H1 (cell line): ENCODE measurements at regions not wholly inside any gene's neighbourhood (a gene's known extent, or its start where the extent isn't known, plus 50 kb on each side); places are given as distances from the start of the nearest gene placed in this dataset.

Experiments used
- CTCF ChIA-PET: fragments of 300-600 bp; sonication (Branson Sonifier 250); formaldehyde crosslinking; loops from one replicate; lab custom pipeline; 2021; ENCODE audit not compliant: partially characterized antibody; lab: Charles Lee
- POLR2A ChIA-PET: fragments of 300-600 bp; sonication (Branson Sonifier 250); formaldehyde crosslinking; loops from one replicate; lab custom pipeline; 2021; ENCODE audit warnings: inconsistent platforms; ENCODE audit not compliant: partially characterized antibody; lab: Charles Lee
- DNase-seq, 2 experiments: peaks; one replicate each; pipeline versions ENCODE4 v3.0.0 to v3.0.0-alpha.2; 2010 to 2022; ENCODE audit warnings: low spot score in 2 of 2, low read depth in 1 of 2, mixed read lengths in 1 of 2
- FAIRE-seq: peaks from 2 replicates; lab custom pipeline; 2011; peaks lifted over from hg19 to GRCh38; lab: Jason Lieb, UNC
- H2AFZ ChIP-seq: 2 replicates; pipeline ENCODE4 v1.8.1; 2012; ENCODE audit warnings: low read length, inconsistent platforms
- H2AK5ac ChIP-seq: 2 replicates; pipeline ENCODE4 v1.6.1; 2013; ENCODE audit warnings: low read depth, low read length
- H2BK120ac ChIP-seq: replicated peaks from 2 replicates; pipeline ENCODE3; 2013; ENCODE audit warnings: low read depth, low read length, inconsistent platforms
- H2BK12ac ChIP-seq: 2 replicates; pipeline ENCODE4 v1.6.1; 2013; ENCODE audit warnings: low read depth, low read length
- H2BK15ac ChIP-seq: 2 replicates; pipeline ENCODE4 v1.6.1; 2013; ENCODE audit warnings: low read length
- H2BK20ac ChIP-seq: 2 replicates; pipeline ENCODE4 v1.6.1; 2013; ENCODE audit warnings: low read length
- H2BK5ac ChIP-seq: 2 replicates; pipeline ENCODE4 v1.6.1; 2013; ENCODE audit warnings: low read depth, low read length
- H3K14ac ChIP-seq: 2 replicates; pipeline ENCODE4 v1.6.1; 2013; ENCODE audit warnings: inconsistent platforms; ENCODE audit not compliant: insufficient read length
- H3K18ac ChIP-seq: 2 replicates; pipeline ENCODE4 v1.6.1; 2013; ENCODE audit warnings: low read length; ENCODE audit errors: extremely low read depth
- H3K23ac ChIP-seq: 2 replicates; pipeline ENCODE4 v1.6.1; 2013; ENCODE audit warnings: inconsistent platforms; ENCODE audit not compliant: insufficient read length
- H3K23me2 ChIP-seq: 2 replicates; pipeline ENCODE4 v1.6.1; 2013; ENCODE audit warnings: low read depth, low read length
- H3K27ac ChIP-seq: 2 replicates; pipeline ENCODE4 v1.6.1; 2011; ENCODE audit warnings: low read depth, low read length, inconsistent platforms
- H3K27me3 ChIP-seq, 4 experiments: replicated peaks in 1 of 4; 1 replicate in 1 of 4; 2 replicates in 3 of 4; pipeline versions ENCODE4 v1.6.1 to v1.8.1; 2011 to 2013; ENCODE audit warnings: low read length in 3 of 4, mild to moderate bottlenecking in 3 of 4, inconsistent platforms in 2 of 4, mixed read lengths in 2 of 4, moderate library complexity in 1 of 4; ENCODE audit not compliant: control insufficient read depth in 3 of 4, insufficient read depth in 3 of 4; ENCODE audit errors: extremely low read depth in 1 of 4
- H3K36me3 ChIP-seq, 4 experiments: 2 replicates each; pipeline versions ENCODE4 v1.6.1 to v1.8.1; 2011 to 2013; ENCODE audit warnings: mild to moderate bottlenecking in 4 of 4, low read length in 3 of 4, moderate library complexity in 2 of 4, control low read depth in 1 of 4, inconsistent platforms in 1 of 4; ENCODE audit not compliant: insufficient read depth in 4 of 4, control insufficient read depth in 2 of 4
- H3K4ac ChIP-seq: replicated peaks from 2 replicates; pipeline ENCODE3; 2013; ENCODE audit warnings: low read length, low read depth, mixed read lengths, inconsistent platforms; ENCODE audit not compliant: insufficient read length
- H3K4me1 ChIP-seq, 4 experiments: replicated peaks in 1 of 4; 1 replicate in 1 of 4; 2 replicates in 3 of 4; pipeline versions ENCODE4 v1.6.1 to v1.8.1; 2011 to 2013; ENCODE audit warnings: low read length in 3 of 4, inconsistent platforms in 2 of 4, mixed read lengths in 1 of 4; ENCODE audit not compliant: insufficient read depth in 4 of 4, control insufficient read depth in 3 of 4
- H3K4me2 ChIP-seq, 2 experiments: 2 replicates each; pipeline versions ENCODE4 v1.6.1 to v1.8.1; 2011 to 2013; ENCODE audit warnings: low read depth in 2 of 2, low read length in 2 of 2, control low read depth in 1 of 2, inconsistent platforms in 1 of 2, mild to moderate bottlenecking in 1 of 2; ENCODE audit not compliant: insufficient read depth in 1 of 2
- H3K4me3 ChIP-seq, 4 experiments: fragments of 200-600, 300-600 bp in 1 of 4; sonication (generic), shearing (Covaris generic), sonication (Bioruptor Twin) in 1 of 4; 2 replicates each; pipeline versions ENCODE4 v1.5.1 to v1.8.1; 2011 to 2016; ENCODE audit warnings: low read length in 4 of 4, low read depth in 3 of 4, control low read depth in 2 of 4, inconsistent platforms in 2 of 4, mild to moderate bottlenecking in 2 of 4, mixed read lengths in 1 of 4, moderate library complexity in 1 of 4; ENCODE audit not compliant: insufficient read depth in 2 of 4; ENCODE audit errors: extremely low read depth in 1 of 4
- H3K56ac ChIP-seq: replicated peaks from 2 replicates; pipeline ENCODE3; 2013; ENCODE audit warnings: low read depth, mild to moderate bottlenecking, mixed read lengths, low read length, inconsistent platforms; ENCODE audit not compliant: insufficient read length
- H3K79me1 ChIP-seq: 2 replicates; pipeline ENCODE4 v1.6.1; 2013; ENCODE audit warnings: low read depth, low read length, control low read depth
- H3K79me2 ChIP-seq, 2 experiments: 2 replicates each; pipeline versions ENCODE4 v1.6.1 to v1.8.1; 2012 to 2013; ENCODE audit warnings: low read length in 2 of 2, mild to moderate bottlenecking in 2 of 2, inconsistent platforms in 1 of 2; ENCODE audit not compliant: insufficient read depth in 2 of 2, control insufficient read depth in 1 of 2
- H3K9ac ChIP-seq, 4 experiments: replicated peaks in 1 of 4; 1 replicate in 1 of 4; 2 replicates in 3 of 4; pipeline versions ENCODE4 v1.6.1 to v1.8.1; 2011 to 2013; ENCODE audit warnings: low read depth in 3 of 4, low read length in 3 of 4, control low read depth in 2 of 4, mild to moderate bottlenecking in 2 of 4, moderate library complexity in 2 of 4, inconsistent platforms in 1 of 4; ENCODE audit errors: extremely low read depth in 1 of 4
- H3K9me3 ChIP-seq, 2 experiments: 2 replicates each; pipeline versions ENCODE4 v1.6.1 to v1.8.1; 2012 to 2013; ENCODE audit warnings: mild to moderate bottlenecking in 2 of 2, moderate library complexity in 2 of 2, control low read depth in 1 of 2, inconsistent platforms in 1 of 2, low read depth in 1 of 2, low read length in 1 of 2, mixed read lengths in 1 of 2; ENCODE audit not compliant: insufficient read depth in 2 of 2
- H4K20me1 ChIP-seq, 2 experiments: replicated peaks in 1 of 2; 2 replicates each; pipeline versions ENCODE3 to v1.8.1; 2011 to 2013; ENCODE audit warnings: inconsistent platforms in 2 of 2, low read length in 2 of 2, mild to moderate bottlenecking in 1 of 2; ENCODE audit not compliant: insufficient read depth in 2 of 2, control insufficient read depth in 1 of 2
- H4K5ac ChIP-seq: 2 replicates; pipeline ENCODE4 v1.6.1; 2013; ENCODE audit warnings: low read length, low read depth, mixed read lengths, inconsistent platforms; ENCODE audit not compliant: insufficient read length
- H4K8ac ChIP-seq: 2 replicates; pipeline ENCODE4 v1.8.0; 2013; ENCODE audit warnings: mild to moderate bottlenecking, moderate library complexity, low read length, inconsistent platforms; ENCODE audit not compliant: insufficient read depth; ENCODE audit errors: extremely low read depth
- H4K91ac ChIP-seq: replicated peaks from 2 replicates; pipeline ENCODE3; 2013; ENCODE audit warnings: low read length, mixed read lengths, inconsistent platforms; ENCODE audit not compliant: insufficient read length
- EGR1 ChIP-seq: IDR thresholded peaks from 2 replicates; pipeline ENCODE4 v1.6.1; 2011; ENCODE audit warnings: low read depth, low read length, borderline replicate concordance
- SUZ12 ChIP-seq: fragments of 200-600 bp; sonication (generic); IDR thresholded peaks from 2 replicates; pipeline ENCODE4 v1.6.1; 2012; ENCODE audit warnings: mild to moderate bottlenecking, inconsistent platforms, low read length, moderate library complexity, mixed read lengths
- WGBS, 2 experiments: shearing (Covaris generic) in 1 of 2; methylation state at CpG; one replicate each; pipeline versions ENCODE4 v1.1.6 to v1.1.7; 2013 to 2015; ENCODE audit warnings: low lambda C conversion rate in 2 of 2, mixed read lengths in 2 of 2, inconsistent platforms in 1 of 2, low coverage in 1 of 2, missing lambda C conversion rate in 1 of 2; ENCODE audit not compliant: insufficient replicate concordance in 2 of 2, insufficient coverage in 1 of 2, insufficient read length in 1 of 2; ENCODE audit errors: extremely low coverage in 1 of 2, missing lambda C conversion rate in 1 of 2; 5-methylcytosine and 5-hydroxymethylcytosine counted together

DNA sequence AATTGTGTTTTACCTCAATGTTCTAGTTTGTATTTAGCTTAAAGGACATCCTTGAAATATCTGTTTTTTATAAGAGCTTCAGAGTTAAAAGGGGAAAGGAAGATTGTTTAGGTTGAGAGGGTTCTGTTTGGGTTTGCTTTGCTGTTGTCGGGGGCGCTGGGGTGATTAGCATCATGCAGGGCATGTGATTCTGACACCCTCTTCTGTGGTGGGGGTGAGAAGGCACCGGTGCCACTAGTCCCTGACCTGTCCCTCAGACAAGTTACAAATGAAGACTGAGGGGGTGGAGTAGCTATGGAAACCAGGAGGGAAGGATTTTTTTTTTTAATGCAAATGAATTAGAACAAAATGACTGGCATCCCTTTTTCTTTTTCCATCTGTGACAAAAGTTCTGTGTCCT, 291.3 kb downstream of the RPAP3 start:
- Histone ChIP-seq H3K14ac (no peak overlapping the region), H3K9me3 (no peaks in the 10 kb centered on the region), H4K91ac (no peak overlapping the region), H2BK20ac (no peak overlapping the region), H2AK5ac (no peak overlapping the region), H3K56ac (no peak overlapping the region), H3K23me2 (no peaks in the 10 kb centered on the region), H3K4me2 (no peak overlapping the region), H3K23ac (no peak overlapping the region), H4K5ac (no peak overlapping the region), H2BK12ac (no peak overlapping the region), H2BK120ac (no peak overlapping the region), H4K20me1 (no peaks in the 10 kb centered on the region), H3K9ac (no peak overlapping the region), H3K27ac (no peak overlapping the region), H2AFZ (no peak overlapping the region), H3K18ac (no peak overlapping the region), H3K79me1 (no peaks in the 10 kb centered on the region), H3K79me2 (no peaks in the 10 kb centered on the region), H4K8ac (no peak overlapping the region), H3K4ac (no peak overlapping the region), H3K27me3 (no peaks in the 10 kb centered on the region), H2BK5ac (no peak overlapping the region), H3K4me3 (no peak overlapping the region), H3K4me1 (no peaks in the 10 kb centered on the region), H3K36me3 (no peaks in the 10 kb centered on the region), H2BK15ac (no peak overlapping the region)
- 74% methylated on average over 3 of the region's 3 CpGs; no CpG with 5 or more reads in 1 of the 2 experiments for WGBS, 2 experiments
- peak; percentile 25; the same call in 1 of the 2 replicates for TF ChIP-seq EGR1
- no peak for TF ChIP-seq SUZ12
- DNase-seq, result no peak
- no peak for FAIRE-seq
- ChIA-PET CTCF (interaction anchor here (1.0 to 1.5 kb wide), 3 partner anchors 17 to 345 kb away, joined by 3 to 6 read pairs (median 4); no protein-coding TSS in a partner anchor), POLR2A (no interaction called here)
